GM23338 (cell line): ENCODE measurements at regions not wholly inside any gene's neighbourhood (a gene's known extent, or its start where the extent isn't known, plus 50 kb on each side); places are given as distances from the start of the nearest gene placed in this dataset.
A peak's percentile ranks its signal among the peaks of the same experiment; 100 is the strongest.

Experiments
- ATAC-seq: fragments of 200-7000 bp; cut with Tn5 transposase; 3 replicates; pipeline ENCODE4 v1.9.1; 2020
- DNase-seq: peaks from one replicate; pipeline ENCODE4 v3.0.0-alpha.2; 2015; ENCODE audit warnings: low spot score
- H2AFZ ChIP-seq: fragments of 200-600 bp; sonication (generic); 2 replicates; pipeline ENCODE4 v1.8.0; 2016; ENCODE audit warnings: antibody characterized with exemption, mild to moderate bottlenecking, moderate library complexity
- H3F3A ChIP-seq: fragments of 200-600 bp; sonication (generic); replicated peaks from 2 replicates; pipeline ENCODE4 v1.8.0; 2017; ENCODE audit warnings: antibody characterized with exemption, mixed run types, low read depth
- H3K27ac ChIP-seq: fragments of 200-600 bp; sonication (generic); 2 replicates; pipeline ENCODE4 v1.6.1; 2016; ENCODE audit warnings: low read depth
- H3K27me3 ChIP-seq: fragments of 200-600 bp; sonication (generic); 2 replicates; pipeline ENCODE4 v1.8.0; 2016; ENCODE audit warnings: mild to moderate bottlenecking, mixed run types, moderate library complexity; ENCODE audit not compliant: insufficient read depth
- H3K36me3 ChIP-seq: fragments of 200-600 bp; sonication (generic); 2 replicates; pipeline ENCODE4 v1.8.0; 2016; ENCODE audit warnings: mild to moderate bottlenecking; ENCODE audit not compliant: insufficient read depth
- H3K4me1 ChIP-seq: fragments of 200-600 bp; sonication (generic); 2 replicates; pipeline ENCODE4 v1.8.0; 2016; ENCODE audit warnings: mild to moderate bottlenecking, moderate library complexity; ENCODE audit not compliant: insufficient read depth
- H3K4me2 ChIP-seq: fragments of 200-600 bp; sonication (generic); 2 replicates; pipeline ENCODE4 v1.7.1; 2017; ENCODE audit warnings: mixed run types
- H3K4me3 ChIP-seq: fragments of 200-600 bp; sonication (generic); 2 replicates; pipeline ENCODE4 v1.6.1; 2016; ENCODE audit warnings: mixed run types
- H3K79me2 ChIP-seq: fragments of 200-600 bp; sonication (generic); replicated peaks from 2 replicates; pipeline ENCODE4 v1.8.0; 2017; ENCODE audit warnings: mild to moderate bottlenecking; ENCODE audit not compliant: insufficient read depth
- H3K9me2 ChIP-seq: fragments of 200-600 bp; sonication (generic); 2 replicates; pipeline ENCODE4 v1.8.0; 2017; ENCODE audit not compliant: insufficient read depth
- H4K20me1 ChIP-seq: fragments of 200-600 bp; sonication (generic); replicated peaks from 2 replicates; pipeline ENCODE4 v1.8.0; 2017; ENCODE audit warnings: mild to moderate bottlenecking; ENCODE audit not compliant: insufficient read depth
- H3K27ac Mint-ChIP-seq: 2 replicates; pipeline ENCODE4 v1.8.0; 2020; ENCODE audit warnings: inconsistent platforms, mild to moderate bottlenecking, moderate library complexity, mixed read lengths
- H3K27me3 Mint-ChIP-seq: 3 replicates; pipeline ENCODE4 v1.8.0; 2022; ENCODE audit warnings: low read depth, mild to moderate bottlenecking, moderate library complexity, mixed read lengths, inconsistent platforms; ENCODE audit not compliant: insufficient read depth, poor library complexity
- H3K36me3 Mint-ChIP-seq: 3 replicates; pipeline ENCODE4 v1.8.0; 2021; ENCODE audit warnings: low read depth, mild to moderate bottlenecking, inconsistent platforms, moderate library complexity, mixed read lengths
- H3K4me1 Mint-ChIP-seq: 3 replicates; pipeline ENCODE4 v1.8.0; 2020; ENCODE audit warnings: mild to moderate bottlenecking, inconsistent platforms, mixed read lengths
- H3K4me3 Mint-ChIP-seq: 3 replicates; pipeline ENCODE4 v1.8.0; 2021; ENCODE audit warnings: moderate library complexity, mild to moderate bottlenecking, inconsistent platforms, mixed read lengths
- H3K9me3 Mint-ChIP-seq: 3 replicates; pipeline ENCODE4 v1.8.0; 2020; ENCODE audit warnings: moderate library complexity, mild to moderate bottlenecking, inconsistent platforms, mixed read lengths
- EZH2 ChIP-seq: fragments of 200-600 bp; sonication (generic); IDR thresholded peaks from one replicate; pipeline ENCODE4 v1.8.0; 2017; ENCODE audit warnings: antibody characterized with exemption, mild to moderate bottlenecking, low read depth; ENCODE audit not compliant: unreplicated experiment
- EZH2phosphoT487 ChIP-seq: fragments of 200-600 bp; sonication (generic); IDR thresholded peaks from one replicate; pipeline ENCODE4 v1.8.1; 2018; ENCODE audit warnings: antibody characterized with exemption; ENCODE audit not compliant: unreplicated experiment
- STAT1 ChIP-seq: IDR thresholded peaks from one replicate; pipeline ENCODE4 v1.6.1; 2016; ENCODE audit warnings: antibody characterized with exemption; ENCODE audit not compliant: unreplicated experiment
- ZNF114 ChIP-seq: fragments of 250-450 bp; sonication (Bioruptor Pico); IDR thresholded peaks from 2 replicates; pipeline ENCODE4 v1.5.0; 2020; ENCODE audit warnings: mild to moderate bottlenecking, moderate library complexity
- ZNF331 ChIP-seq: fragments of 250-450 bp; sonication (Bioruptor Pico); IDR thresholded peaks from 2 replicates; pipeline ENCODE4 v1.5.0; 2020; ENCODE audit warnings: low read depth, mild to moderate bottlenecking, moderate library complexity
- TF ChIP-seq, protein P1 (sequence below): IDR thresholded peaks from one replicate; pipeline ENCODE4 v1.6.1; 2018; ENCODE audit warnings: antibody characterized with exemption; ENCODE audit not compliant: unreplicated experiment
- TF ChIP-seq, protein P2 (sequence below): IDR thresholded peaks from 2 replicates; pipeline ENCODE4 v1.6.1; 2016; ENCODE audit warnings: antibody characterized with exemption
- TF ChIP-seq, protein P3 (sequence below), 2 experiments: fragments of 200-600 bp in 1 of 2; sonication (generic) in 1 of 2; conservative IDR thresholded peaks; 2 replicates each; pipeline versions ENCODE4 v1.5.1 to v1.6.1; 2016 to 2017; ENCODE audit warnings: antibody characterized with exemption in 2 of 2, low read depth in 2 of 2, mild to moderate bottlenecking in 2 of 2, moderate library complexity in 1 of 2

DNA sequence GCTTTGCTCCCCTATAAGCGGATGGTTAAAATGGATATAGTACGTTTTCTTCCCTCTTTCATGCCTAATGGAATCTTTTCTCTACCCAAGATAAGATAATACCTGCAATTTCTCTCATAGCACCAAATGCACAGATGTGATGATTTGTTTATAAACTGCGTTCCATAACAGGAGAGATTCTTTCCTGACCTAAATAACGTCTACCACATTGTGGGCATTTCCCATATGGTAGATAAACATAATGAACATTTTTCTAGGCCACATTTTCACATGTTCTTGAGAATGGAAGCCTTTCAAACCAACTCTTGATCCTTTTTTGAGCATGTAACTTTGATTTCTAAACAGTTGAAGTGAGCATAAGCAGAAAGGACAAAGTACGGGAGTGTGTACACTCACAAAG lies 448.5 kb downstream of the CSNK1G3 start (continued):
- TF ChIP-seq, protein P1, sequence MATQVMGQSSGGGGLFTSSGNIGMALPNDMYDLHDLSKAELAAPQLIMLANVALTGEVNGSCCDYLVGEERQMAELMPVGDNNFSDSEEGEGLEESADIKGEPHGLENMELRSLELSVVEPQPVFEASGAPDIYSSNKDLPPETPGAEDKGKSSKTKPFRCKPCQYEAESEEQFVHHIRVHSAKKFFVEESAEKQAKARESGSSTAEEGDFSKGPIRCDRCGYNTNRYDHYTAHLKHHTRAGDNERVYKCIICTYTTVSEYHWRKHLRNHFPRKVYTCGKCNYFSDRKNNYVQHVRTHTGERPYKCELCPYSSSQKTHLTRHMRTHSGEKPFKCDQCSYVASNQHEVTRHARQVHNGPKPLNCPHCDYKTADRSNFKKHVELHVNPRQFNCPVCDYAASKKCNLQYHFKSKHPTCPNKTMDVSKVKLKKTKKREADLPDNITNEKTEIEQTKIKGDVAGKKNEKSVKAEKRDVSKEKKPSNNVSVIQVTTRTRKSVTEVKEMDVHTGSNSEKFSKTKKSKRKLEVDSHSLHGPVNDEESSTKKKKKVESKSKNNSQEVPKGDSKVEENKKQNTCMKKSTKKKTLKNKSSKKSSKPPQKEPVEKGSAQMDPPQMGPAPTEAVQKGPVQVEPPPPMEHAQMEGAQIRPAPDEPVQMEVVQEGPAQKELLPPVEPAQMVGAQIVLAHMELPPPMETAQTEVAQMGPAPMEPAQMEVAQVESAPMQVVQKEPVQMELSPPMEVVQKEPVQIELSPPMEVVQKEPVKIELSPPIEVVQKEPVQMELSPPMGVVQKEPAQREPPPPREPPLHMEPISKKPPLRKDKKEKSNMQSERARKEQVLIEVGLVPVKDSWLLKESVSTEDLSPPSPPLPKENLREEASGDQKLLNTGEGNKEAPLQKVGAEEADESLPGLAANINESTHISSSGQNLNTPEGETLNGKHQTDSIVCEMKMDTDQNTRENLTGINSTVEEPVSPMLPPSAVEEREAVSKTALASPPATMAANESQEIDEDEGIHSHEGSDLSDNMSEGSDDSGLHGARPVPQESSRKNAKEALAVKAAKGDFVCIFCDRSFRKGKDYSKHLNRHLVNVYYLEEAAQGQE: no peak
- TF ChIP-seq, protein P2, sequence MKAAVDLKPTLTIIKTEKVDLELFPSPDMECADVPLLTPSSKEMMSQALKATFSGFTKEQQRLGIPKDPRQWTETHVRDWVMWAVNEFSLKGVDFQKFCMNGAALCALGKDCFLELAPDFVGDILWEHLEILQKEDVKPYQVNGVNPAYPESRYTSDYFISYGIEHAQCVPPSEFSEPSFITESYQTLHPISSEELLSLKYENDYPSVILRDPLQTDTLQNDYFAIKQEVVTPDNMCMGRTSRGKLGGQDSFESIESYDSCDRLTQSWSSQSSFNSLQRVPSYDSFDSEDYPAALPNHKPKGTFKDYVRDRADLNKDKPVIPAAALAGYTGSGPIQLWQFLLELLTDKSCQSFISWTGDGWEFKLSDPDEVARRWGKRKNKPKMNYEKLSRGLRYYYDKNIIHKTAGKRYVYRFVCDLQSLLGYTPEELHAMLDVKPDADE: no peak
- TF ChIP-seq, protein P3, sequence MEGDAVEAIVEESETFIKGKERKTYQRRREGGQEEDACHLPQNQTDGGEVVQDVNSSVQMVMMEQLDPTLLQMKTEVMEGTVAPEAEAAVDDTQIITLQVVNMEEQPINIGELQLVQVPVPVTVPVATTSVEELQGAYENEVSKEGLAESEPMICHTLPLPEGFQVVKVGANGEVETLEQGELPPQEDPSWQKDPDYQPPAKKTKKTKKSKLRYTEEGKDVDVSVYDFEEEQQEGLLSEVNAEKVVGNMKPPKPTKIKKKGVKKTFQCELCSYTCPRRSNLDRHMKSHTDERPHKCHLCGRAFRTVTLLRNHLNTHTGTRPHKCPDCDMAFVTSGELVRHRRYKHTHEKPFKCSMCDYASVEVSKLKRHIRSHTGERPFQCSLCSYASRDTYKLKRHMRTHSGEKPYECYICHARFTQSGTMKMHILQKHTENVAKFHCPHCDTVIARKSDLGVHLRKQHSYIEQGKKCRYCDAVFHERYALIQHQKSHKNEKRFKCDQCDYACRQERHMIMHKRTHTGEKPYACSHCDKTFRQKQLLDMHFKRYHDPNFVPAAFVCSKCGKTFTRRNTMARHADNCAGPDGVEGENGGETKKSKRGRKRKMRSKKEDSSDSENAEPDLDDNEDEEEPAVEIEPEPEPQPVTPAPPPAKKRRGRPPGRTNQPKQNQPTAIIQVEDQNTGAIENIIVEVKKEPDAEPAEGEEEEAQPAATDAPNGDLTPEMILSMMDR (conservative IDR thresholded peaks at IDR 0.05; ENCODE audit: low read depth in 2 of 2): no peak
- TF ChIP-seq EZH2phosphoT487: no peak
- no peak for TF ChIP-seq STAT1

DNA sequence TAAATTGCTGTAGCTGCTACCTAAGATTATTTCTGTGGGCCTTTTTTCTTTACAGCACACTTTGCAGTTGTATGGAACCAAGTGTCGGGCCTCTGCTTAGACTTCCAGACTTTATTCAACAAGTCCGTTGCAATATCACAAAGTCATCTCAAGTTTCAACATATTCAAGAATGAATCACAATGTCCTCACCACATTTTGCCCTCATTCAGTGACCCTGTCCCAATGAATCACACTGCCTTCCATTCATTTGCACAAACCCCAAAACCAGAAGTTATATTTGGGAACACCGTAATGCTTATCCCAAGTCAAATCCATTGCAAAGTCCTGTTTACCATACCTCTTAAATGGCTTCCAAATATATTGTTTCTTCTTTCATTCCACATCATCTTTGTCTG lies 439.6 kb downstream of the CSNK1G3 start:
- ATAC-seq: no peak
- TF ChIP-seq, protein P1: no peak
- no peak for TF ChIP-seq EZH2
- TF ChIP-seq ZNF331 (CRISPR knock-in tag): no peak
- TF ChIP-seq ZNF114 (CRISPR knock-in tag): no peak
- Mint-ChIP-seq H3K27ac (no peak overlapping the region), H3K36me3 (peaks cover 32% of the 10 kb centered on the region), H3K4me3 (no peak overlapping the region), H3K27me3 (no peaks in the 10 kb centered on the region), H3K9me3 (peaks cover 36% of the 10 kb centered on the region), H3K4me1 (no peaks in the 10 kb centered on the region)
- Histone ChIP-seq H3K4me3 (no peak overlapping the region), H3K4me2 (no peak overlapping the region), H3K4me1 (no peaks in the 10 kb centered on the region), H3K27me3 (no peaks in the 10 kb centered on the region), H4K20me1 (no peaks in the 10 kb centered on the region), H3K27ac (no peak overlapping the region), H3F3A (no peaks in the 10 kb centered on the region), H3K36me3 (no peaks in the 10 kb centered on the region), H3K9me2 (peaks cover 9% of the 10 kb centered on the region), H3K79me2 (no peaks in the 10 kb centered on the region), H2AFZ (peak overlapping the region; percentile 38; the same call in 1 of the 2 replicates)
- DNase-seq: no peak
